Mammary epithelial cell (primary cell): ENCODE measurements at regions not wholly inside any gene's neighbourhood (a gene's known extent, or its start where the extent isn't known, plus 50 kb on each side); places are given as distances from the start of the nearest gene placed in this dataset.

Experiments
- CTCF ChIP-seq, 2 donors: IDR thresholded peaks in 1 of 2; conservative IDR thresholded peaks in 1 of 2; 2 replicates each; pipeline ENCODE4 v1.5.1; 2011 to 2012; ENCODE audit warnings: inconsistent platforms in 2 of 2, low read length in 2 of 2, mild to moderate bottlenecking in 2 of 2, control low read depth in 1 of 2, low read depth in 1 of 2; ENCODE audit not compliant: insufficient read depth in 1 of 2; ENCODE audit errors: extremely low read depth in 1 of 2
- EZH2 ChIP-seq: IDR thresholded peaks from 2 replicates; pipeline ENCODE4 v1.6.1; 2012; ENCODE audit warnings: low read length, inconsistent platforms, borderline replicate concordance

- no peak for TF ChIP-seq CTCF (conservative IDR thresholded peaks at IDR 0.05 in 1 of 2, IDR thresholded peaks at IDR 0.05 in 1 of 2; ENCODE audit: extremely low read depth in 1 of 2, insufficient read depth in 1 of 2, low read depth in 1 of 2, low read length in 2 of 2)
- no peak for TF ChIP-seq EZH2
These were observed 270.7 kb downstream of the FSIP2 start for GRCh38 chr2:186009341-186009740.
